ENCODE measurements at regions not wholly inside any gene's neighbourhood (a gene's known extent, or its start where the extent isn't known, plus 50 kb on each side); places are given as distances from the start of the nearest gene placed in this dataset.

DNA sequence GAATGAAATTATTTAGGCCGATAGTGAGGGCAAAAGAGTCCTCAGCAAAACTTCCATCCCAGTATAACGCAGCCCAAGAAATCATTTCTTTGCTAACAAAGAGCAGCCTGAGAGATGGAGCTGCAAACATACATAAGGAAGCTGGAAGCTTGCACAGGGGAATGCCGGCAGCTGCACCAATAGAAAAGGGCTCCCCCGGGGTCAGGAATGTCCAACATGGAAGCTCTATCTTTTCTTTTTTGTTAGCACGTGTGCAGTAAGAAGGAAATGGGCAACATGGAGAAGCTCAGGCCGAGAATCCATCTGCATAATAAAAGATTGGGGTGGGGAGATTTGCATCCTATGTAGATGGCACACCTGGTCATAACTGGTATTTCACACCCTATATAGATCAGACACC lies 1363.5 kb upstream of the PCDH20 start (continued):
- TF ChIP-seq POLR2AphosphoS5 (IDR thresholded peaks at IDR 0.05; ENCODE audit: low read depth, low read length) = no peak
- TF ChIP-seq SIN3A (IDR thresholded peaks at IDR 0.05; ENCODE audit: low read depth) = no peak
- TF ChIP-seq ELF1 (IDR thresholded peaks at IDR 0.05; ENCODE audit: borderline replicate concordance, low read depth) = no peak
- no peak for TF ChIP-seq SRF (IDR thresholded peaks at IDR 0.05; ENCODE audit: low read depth)

DNA sequence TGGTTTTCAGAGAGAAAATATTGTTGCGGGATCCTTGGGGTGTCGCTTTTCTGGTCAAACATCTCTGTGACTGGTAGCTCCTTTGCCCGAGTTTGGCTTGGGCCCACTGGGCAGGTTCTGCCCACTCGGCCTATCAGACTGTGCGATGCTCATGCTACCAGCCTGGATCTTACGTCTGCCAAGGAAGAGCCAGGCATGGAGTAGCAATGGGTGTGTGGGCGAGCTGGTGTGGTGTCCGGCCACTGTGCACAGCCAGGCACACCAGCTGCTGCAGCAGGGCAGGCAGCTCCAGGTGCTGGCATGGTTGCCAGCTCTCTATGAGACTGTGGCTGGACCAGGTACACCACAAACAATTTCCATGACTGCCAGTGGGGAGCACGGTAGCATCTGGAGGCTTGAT lies 1351.8 kb upstream of the PCDH20 start:
- ChIA-PET POLR2A (no interaction called here), RAD21 (ENCODE audit: low non-redundant PET in 1 of 2, low total read pairs in 2 of 2, uncharacterized antibody in 2 of 2, unreplicated experiment in 2 of 2) (interaction anchor here in 1 of 2 experiments (0.7 kb wide), 1 partner anchor 14 kb away, joined by 3 read pairs; no protein-coding TSS in a partner anchor)
- BruUV-seq (replicated peaks) = no TSS peak

More for the DNA sequence above, 1351.8 kb upstream of the PCDH20 start:
- ATAC-seq = no peak
- intact Hi-C loops (cut with micrococcal nuclease) = no loop called here
- Histone ChIP-seq H3K4me1 (ENCODE audit: control insufficient read depth in 1 of 2, insufficient read depth in 2 of 2, low read length in 2 of 2) (no peaks in the 10 kb centered on the region), H3K4me2 (ENCODE audit: low read length) (no peak overlapping the region), H3K27me3 (ENCODE audit: insufficient read depth, low read length) (no peaks in the 10 kb centered on the region), H3K4me3 (replicated peaks in 1 of 2; ENCODE audit: low read depth in 1 of 2, low read length in 2 of 2) (no peak overlapping the region), H3K36me3 (ENCODE audit: control insufficient read depth in 1 of 2, insufficient read depth in 2 of 2, low read length in 2 of 2) (no peaks in the 10 kb centered on the region), H3K79me2 (ENCODE audit: insufficient read depth, low read length) (no peaks in the 10 kb centered on the region), H3K9ac (ENCODE audit: low read length) (no peak overlapping the region), H3K9me2 (ENCODE audit: insufficient read depth) (no peaks in the 10 kb centered on the region), H3K27ac (ENCODE audit: low read depth, low read length) (no peak overlapping the region), H3K9me3 (ENCODE audit: control insufficient read depth in 1 of 2, insufficient read depth in 1 of 2, low read depth in 1 of 2, low read length in 2 of 2) (no peaks in the 10 kb centered on the region), H2AFZ (ENCODE audit: low read depth, low read length, poor library complexity, severe bottlenecking) (no peak overlapping the region), H4K20me1 (ENCODE audit: insufficient read depth) (no peaks in the 10 kb centered on the region)
- CTCF ChIA-PET = no interaction called here
- TF ChIP-seq, protein P1, sequence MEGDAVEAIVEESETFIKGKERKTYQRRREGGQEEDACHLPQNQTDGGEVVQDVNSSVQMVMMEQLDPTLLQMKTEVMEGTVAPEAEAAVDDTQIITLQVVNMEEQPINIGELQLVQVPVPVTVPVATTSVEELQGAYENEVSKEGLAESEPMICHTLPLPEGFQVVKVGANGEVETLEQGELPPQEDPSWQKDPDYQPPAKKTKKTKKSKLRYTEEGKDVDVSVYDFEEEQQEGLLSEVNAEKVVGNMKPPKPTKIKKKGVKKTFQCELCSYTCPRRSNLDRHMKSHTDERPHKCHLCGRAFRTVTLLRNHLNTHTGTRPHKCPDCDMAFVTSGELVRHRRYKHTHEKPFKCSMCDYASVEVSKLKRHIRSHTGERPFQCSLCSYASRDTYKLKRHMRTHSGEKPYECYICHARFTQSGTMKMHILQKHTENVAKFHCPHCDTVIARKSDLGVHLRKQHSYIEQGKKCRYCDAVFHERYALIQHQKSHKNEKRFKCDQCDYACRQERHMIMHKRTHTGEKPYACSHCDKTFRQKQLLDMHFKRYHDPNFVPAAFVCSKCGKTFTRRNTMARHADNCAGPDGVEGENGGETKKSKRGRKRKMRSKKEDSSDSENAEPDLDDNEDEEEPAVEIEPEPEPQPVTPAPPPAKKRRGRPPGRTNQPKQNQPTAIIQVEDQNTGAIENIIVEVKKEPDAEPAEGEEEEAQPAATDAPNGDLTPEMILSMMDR (IDR thresholded peaks at IDR 0.05 in 2 of 3, conservative IDR thresholded peaks at IDR 0.05 in 1 of 3; ENCODE audit: borderline replicate concordance in 1 of 3, insufficient read depth in 1 of 3, low read depth in 2 of 3, low read length in 2 of 3) = no peak
- TF ChIP-seq POLR2AphosphoS5 (IDR thresholded peaks at IDR 0.05; ENCODE audit: low read depth, low read length) (no peak), ELF1 (IDR thresholded peaks at IDR 0.05; ENCODE audit: borderline replicate concordance, low read depth) (no peak), CEBPB (IDR thresholded peaks at IDR 0.05; ENCODE audit: low read depth) (no peak), EZH2 (IDR thresholded peaks at IDR 0.05) (no peak), POLR2A (IDR thresholded peaks at IDR 0.05; ENCODE audit: borderline replicate concordance, extremely low read depth, insufficient read depth, insufficient read length) (no peak), EZH2phosphoT487 (IDR thresholded peaks at IDR 0.05; ENCODE audit: borderline replicate concordance) (no peak), EGR1 (IDR thresholded peaks at IDR 0.05; ENCODE audit: low read depth) (no peak), SIN3A (IDR thresholded peaks at IDR 0.05; ENCODE audit: low read depth) (no peak)
- TF ChIP-seq, protein P2, sequence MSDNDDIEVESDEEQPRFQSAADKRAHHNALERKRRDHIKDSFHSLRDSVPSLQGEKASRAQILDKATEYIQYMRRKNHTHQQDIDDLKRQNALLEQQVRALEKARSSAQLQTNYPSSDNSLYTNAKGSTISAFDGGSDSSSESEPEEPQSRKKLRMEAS (IDR thresholded peaks at IDR 0.05) = no peak
- no peak for DNase-seq (ENCODE audit: low read depth, low spot score)

Measured in HCT116 (cell line).